Kasumi-1 (cell line): ENCODE measurements at regions not wholly inside any gene's neighbourhood (a gene's known extent, or its start where the extent isn't known, plus 50 kb on each side); places are given as distances from the start of the nearest gene placed in this dataset.
"Not testable (repeated sequence)": the region's sequence is repeated elsewhere in the genome, so short reads cannot be mapped to it uniquely, and the experiment has no call there.

Experiments
- DNase-seq, 2 experiments: peaks; one replicate each; lab custom pipeline; 2025; lab: John Stamatoyannopoulos, UW

DNA sequence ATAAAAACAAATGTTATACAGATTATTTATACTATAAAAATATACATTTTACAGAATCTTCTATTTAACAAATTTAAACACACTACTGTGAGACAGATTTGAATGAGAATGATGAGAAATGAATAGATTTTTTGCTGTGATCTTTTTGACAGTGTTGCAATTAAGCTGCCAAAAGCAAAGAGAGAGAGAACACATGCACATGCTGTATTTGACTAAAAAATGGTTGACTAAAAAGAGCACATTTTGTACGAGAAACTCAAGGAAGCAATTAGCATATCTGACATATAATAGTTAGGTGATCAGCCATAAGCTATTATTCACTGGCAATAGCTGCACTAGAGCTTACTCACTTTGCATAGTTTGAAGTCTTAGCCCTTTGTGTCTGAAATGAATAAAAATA lies 115.8 kb downstream of the SYT10 start:
- DNase-seq, result no peak

DNA sequence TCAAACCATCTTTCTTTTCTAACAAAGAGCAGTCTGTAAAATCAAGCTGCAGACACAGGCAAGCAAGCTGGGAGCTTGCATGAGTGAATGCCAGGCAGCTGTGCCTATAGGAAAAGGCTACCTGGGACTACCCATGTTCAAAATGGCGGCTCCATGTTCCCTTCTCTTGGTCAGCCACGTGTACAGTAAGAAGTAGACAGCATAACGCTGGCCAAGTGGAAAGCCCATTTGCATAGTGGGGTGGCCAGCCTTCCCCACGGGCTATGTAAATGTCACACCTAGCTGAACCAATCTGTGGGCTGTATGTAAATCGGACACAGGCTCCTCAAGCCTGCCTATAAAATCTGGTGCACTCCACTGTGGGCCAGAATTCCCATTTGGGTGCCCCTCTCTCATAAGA lies 117.1 kb downstream of the SYT10 start:
- no peak for DNase-seq

DNA sequence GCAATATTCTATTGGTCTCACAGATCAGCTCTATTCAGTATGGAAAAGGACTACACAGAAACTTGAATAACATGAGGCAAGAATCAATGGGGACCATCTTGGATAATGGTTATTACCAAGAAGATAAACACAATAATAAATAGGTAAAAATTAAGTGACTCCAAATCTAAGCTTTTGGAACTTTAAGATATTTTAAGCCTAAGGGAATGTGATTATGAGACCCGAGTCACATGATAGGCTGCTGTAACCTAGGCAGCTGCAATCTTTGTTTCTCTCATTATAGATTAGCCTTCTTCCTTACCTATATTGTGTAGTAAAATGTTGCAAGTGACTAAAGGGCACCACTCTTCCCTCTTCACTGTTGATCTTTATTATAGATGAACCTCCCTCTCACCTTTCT lies 121.9 kb downstream of the SYT10 start:
- DNase-seq, result no peak

DNA sequence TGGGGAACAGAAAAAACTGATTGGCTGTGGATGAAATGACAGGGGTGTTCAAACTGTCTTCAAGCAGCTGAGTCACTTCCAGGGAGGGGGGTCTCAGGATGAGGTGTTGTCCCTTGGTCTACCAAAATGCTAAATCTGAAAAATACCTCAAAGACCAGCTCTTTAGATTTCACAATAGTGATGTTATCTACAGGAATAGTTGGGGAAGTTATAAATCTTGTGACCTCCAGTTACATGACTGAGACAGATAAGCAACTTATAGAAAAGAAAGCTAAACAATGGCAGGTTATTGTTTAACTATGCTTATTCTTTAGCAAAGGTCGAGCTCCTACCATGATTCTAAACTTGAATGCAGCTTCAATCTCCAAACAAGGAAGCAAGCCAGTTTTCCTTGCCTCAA lies 125.4 kb downstream of the SYT10 start:
- no peak for DNase-seq

DNA sequence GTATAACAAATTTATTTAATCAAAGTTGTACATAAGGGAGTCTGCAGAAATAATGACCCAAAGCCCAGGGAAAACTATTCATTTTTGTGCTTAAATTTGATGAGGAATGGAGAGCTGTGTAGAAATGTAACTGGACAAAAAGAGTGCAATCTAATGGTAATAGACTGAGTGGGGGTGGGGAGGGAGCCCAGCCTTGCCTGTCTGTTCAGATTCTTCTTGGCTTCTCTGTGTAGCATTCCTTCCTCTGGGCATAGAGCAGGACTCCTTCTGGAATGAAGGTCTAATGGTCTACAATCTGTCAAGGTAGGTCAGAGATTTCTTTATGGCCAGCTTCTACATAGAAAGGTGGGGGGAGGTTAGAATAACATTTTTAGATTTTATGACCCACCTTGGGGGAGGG lies 126.1 kb downstream of the SYT10 start:
- no peak for DNase-seq

DNA sequence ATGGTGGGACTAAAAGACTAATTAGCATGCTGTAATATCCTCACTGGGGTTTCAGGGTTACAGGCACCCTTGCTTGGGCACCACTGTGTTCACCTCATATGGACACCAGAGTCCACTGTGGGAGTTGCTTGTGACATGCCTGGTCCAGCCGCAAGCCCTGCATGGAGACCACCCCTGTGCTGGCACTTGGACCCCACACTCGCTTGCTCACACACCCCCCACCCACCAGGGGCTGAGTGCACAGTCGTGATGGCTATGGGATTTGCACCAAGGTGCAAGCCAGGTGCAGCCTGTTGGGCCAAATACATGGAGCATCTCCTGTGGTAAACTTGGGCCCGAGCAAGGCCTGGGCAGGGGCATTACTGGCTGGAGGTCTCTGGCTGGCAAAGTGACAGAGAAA lies 129.1 kb downstream of the SYT10 start:
- no peak for DNase-seq

DNA sequence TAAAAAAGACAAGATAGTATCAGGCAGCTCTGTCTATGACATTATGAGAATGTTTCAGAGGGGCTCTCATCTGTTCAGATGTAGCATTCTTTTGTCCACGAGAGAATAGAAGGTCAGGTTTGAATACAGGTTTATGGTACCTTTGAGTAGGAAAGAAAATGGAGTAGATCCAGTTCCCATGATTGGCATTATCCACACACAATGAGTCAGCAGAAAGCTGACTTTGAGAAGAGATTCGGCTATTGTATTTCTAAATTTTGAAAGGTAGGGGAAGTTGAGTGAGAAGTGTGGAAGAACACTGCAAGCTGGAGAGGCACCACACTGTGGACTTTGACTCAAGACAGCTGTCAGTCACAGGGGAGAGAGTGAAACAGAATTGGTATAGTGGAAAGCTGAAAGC lies 135.4 kb downstream of the SYT10 start:
- DNase-seq, result no peak

DNA sequence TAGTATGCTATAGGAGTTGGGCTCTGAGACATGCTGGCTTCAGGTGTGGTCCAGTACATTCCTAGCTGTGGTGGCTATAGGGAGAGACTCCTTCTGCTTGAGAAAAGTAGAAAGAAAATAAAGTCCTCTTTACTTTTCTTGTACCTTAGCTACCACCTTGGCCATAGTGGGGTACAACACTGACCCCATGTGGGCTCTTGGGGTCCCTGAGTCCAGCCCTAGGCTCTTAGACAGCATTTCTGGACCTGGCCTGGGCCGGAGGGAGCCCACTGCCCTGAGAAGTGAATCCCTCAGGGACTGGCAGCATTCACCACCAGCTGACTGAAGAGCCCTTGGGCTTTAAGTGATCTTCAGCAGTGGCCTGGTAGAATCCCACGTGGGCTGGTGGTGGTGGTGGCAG lies 143.1 kb downstream of the SYT10 start:
- no peak for DNase-seq

DNA sequence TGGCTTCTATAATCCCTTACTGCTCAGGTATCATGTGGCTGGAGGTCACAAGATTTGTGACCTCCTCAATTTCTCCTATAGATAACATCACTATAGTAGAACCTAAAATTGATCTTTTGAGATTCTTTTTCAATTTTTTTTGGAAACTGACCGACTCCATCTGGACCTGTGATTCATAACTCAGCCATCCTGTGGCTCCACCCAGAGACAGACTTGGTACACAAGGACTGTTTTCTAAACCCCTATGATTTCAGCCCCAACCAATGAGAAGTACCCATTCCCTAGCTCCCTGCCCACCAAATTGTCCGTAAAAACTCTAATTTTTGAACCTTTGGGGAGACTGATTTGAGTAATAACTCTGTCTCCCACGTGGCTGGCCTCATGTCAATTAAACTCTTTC lies 148.9 kb downstream of the SYT10 start:
- no peak for DNase-seq

DNA sequence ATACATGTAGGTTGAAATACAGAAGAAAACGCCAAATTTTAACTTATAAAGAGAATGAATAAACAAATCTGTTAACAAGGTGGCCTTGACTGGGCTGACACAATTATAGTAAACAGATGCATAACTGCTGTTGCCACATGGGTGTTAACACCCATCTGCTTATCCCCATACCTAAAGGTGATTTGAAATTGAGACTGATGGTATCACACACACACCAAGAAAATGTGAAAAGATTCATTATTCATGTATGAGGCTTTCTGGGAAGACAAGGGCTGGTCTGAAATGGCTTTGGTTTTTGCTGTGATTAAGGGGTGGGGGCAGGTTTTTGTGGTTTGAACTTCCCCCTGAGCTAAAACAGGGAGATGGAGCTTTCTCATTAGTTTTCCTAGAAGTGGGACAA lies 156.6 kb downstream of the SYT10 start:
- no peak for DNase-seq

DNA sequence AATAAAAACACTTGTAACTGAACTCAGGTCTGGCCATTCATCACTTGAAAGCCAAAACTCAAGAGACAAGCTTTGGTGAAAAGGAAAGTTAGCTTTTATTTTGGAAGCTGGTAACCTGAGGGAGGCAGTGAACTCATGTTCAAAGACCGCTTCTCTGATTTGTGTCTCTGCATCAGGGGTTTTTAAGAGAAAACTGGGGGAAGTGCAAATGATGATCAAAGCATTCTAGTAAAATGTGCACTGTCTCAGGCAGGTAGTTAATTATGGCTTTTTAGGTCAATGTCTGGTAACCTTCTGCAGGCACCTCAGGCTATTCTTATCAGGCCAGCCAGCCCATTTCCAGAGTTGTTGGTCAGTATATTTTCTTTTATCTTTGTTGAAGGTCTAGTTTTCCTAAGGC lies 162.2 kb downstream of the SYT10 start:
- no peak for DNase-seq

DNA sequence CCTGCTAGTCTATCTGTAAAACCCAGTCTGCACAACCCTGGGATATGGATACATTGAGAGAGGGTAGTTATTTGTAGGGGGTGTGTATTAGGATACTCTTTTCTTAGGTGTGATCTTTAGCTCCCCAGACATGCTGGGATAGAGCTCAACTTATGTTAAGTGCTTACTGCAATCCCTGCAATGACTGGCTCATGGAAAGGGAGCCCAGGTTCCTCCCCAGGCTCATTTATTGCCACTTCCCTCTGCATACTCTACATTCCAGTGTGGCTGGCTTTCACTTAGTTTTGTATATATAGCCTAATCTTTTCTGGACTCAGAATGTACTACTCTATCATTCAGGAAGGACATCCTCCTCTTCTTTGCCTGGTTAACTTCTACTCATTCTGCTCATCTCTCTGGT lies 172.0 kb downstream of the SYT10 start:
- DNase-seq, result no peak

DNA sequence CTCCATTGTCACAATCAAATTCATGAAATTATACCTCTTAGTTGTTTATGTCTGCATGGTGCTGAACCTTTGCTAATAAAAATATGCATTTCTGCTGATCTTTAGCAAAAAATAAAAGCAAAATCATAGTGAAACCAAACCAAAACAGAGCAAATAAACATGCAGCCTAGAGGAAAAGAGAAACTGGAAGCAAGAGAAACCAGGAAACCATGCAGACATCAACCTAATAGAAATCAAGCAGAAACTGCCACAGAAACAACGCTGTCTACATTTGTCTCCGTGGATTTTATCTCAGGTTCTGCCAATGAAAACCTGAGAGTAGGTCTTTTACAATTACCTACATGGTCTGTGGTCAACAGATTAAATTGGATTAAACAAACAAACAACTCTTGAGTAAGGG lies 173.7 kb downstream of the SYT10 start:
- no peak for DNase-seq

DNA sequence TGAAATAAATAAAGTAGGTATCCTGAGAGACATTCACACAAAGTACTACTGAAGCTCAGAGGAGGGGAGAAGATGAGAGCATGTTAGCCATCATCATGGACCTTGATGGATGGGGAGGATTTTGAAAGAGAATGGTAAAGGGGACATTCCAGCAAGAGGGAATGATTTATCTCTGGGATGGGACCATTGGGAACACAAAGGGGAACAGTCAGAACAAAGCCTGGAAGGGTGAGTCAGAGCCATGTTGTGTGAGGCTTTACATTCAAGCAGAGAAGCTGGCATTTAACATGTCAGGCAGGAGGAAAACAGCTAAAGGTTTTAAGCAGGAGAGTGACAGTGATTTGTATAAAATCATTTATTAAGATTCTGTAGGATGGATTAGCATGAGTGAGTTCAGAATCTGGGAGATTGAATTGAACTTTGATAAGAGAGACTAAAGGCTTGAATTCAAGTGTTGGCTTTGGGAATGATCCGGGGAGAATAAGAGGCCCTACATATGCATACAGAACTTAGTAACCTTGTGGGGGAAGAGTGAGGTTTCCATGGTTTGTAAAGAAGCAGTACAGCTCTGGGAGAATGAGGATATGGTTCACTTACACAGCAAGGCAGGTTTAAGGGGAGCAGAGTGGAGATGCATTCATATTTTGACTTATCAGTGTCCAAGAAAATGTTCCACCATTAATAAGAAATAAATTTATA lies 174.4 kb downstream of the SYT10 start:
- DNase-seq, result no peak

DNA sequence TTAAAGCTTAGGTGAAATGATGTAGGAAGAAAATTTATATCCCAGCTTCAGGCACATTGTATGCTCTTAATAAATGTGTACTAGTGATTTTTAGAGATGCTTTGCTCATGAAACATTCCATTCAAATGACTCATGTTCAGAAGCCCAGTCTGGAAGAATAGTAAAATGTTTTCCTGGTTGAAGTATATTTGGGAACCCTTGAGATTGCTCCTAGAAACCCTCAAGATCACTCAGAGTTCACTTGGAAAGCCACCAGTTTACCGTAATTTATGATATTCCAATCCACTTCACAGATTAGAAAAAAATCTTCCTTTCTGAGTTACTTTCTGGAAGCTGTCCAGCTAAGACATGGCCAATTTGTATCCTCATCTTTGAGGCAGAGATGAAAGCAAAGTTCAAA lies 186.4 kb downstream of the SYT10 start:
- no peak for DNase-seq

DNA sequence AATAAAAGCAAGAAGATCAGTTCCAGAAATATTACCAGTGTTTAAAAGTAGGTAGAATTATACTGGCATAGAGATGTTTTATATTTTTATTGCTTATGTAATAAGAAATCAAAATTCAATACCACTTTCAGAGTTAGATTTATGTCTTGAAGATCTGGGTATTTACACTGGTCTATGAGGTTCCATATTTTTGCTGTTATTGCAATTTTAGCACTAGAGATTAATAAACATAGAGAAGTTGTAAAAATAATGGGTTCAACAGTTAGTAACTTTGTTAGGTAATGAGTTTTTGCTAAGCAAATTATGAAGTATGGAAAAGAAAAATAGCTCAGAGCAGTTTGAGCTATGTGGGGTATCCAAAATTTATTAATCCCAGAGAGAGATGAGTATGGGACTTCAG lies 188.1 kb downstream of the SYT10 start:
- DNase-seq, result no peak

DNA sequence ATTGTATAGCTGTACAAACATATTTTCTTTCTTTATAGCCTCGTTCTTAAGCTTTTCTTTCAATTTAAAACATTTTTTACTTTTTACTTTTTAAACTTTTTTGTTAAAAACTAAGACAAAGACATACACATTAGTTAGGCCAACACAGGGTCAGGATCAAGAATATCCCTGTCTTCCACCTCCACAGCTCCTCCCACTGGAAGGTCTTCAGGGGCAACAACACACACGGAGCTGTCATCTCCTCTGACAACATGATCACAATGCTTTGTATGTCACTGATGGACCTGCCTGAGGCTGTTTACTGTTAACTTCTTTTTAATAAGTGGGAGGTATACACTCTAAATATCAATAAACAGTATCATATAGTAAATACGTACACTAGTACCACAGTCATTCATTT lies 191.3 kb downstream of the SYT10 start:
- no peak for DNase-seq

DNA sequence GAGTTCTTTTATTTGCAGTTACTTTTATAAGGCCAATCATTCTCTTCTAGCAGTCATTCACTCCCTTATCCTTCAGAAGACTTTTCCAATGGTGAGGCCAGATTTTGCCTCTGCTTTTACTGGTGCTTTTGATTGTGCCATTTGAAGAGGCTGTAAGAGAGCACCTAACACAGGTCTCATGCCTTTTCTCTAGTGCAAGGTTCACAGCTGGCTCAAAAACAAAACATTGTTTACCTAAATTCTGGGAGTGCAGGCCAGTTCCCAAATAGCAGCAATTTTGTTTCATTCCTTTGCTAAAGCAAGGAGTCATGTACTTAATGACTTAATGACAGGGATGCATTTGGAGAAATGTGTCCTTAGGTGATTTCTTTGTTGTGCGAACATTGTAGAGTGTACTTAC lies 192.0 kb downstream of the SYT10 start:
- DNase-seq, result no peak

DNA sequence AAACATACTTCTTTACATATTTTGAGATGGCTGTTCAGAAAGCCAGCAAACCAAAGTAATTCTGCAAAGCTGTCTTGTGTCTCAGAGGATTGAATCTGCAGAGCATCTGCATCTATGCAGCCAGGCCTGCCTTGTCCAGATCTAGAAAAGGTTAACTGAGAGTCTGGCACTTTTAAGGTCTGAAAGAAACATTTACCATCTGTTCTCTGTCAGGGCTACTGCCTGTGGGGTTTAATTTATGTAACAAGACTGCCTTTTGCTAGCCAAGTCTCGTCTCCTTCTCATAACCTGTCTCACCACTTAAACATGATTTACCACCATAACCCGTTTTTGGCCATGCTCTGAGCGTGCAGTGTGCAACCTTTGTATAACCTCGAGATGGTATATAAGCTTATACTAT lies 194.2 kb downstream of the SYT10 start:
- DNase-seq, result no peak

DNA sequence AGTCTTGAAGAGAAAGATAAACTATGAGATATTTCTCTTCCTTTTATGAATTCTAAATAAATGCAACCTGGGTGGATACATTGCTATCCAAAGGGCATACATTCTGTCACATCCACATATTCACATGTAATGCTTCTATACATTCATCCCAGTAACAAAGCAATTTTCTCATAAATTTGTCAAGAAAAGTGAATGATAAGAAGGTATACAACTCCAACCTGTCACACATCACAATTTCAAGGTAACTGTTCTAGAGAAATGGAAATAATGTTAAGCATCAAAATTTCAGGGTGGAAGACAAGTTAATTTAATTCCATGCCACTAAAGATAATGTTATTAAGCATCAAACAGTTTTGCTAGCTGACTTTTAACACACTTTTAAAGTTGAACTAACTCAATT lies 212.9 kb downstream of the SYT10 start:
- no peak for DNase-seq

DNA sequence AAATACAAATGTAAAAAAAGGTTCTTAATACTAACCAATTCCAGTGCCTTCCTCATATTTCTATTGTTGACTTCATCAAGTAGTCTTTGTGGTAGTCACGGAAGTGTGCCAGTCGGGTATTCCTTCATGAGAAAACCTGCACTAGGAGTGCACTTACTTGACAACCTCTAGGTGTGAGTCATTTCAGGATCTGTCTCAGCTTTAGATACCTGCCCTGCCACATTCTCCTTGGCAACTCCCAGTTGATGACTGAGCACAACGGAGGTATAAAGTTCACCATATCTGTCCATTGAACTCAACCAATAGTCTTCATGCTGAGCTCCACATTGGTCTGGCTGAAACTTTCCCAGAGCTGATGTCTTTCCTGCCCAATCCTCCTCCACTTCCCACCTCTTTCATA lies 215.7 kb downstream of the SYT10 start:
- DNase-seq, result no peak

DNA sequence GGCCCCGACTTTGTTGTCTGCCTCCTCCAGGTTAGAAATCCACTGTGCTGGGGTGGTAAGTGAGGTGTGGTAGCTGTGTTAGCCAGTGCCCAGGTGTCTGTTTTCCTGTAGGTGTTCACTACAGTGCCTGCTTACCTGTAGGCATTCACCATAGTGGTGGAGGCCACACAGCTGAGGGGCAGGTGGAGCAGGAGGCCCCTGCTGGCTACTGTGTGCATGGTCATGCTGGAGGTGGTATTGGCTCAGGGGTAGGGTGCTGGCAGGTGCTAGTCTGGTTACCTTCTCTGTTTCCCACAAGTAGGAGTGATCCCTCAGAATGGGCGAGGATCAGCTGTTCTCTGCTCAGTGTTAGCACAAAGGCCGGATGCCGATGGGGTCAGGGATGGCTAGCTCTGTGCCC lies 217.3 kb downstream of the SYT10 start:
- no peak for DNase-seq

DNA sequence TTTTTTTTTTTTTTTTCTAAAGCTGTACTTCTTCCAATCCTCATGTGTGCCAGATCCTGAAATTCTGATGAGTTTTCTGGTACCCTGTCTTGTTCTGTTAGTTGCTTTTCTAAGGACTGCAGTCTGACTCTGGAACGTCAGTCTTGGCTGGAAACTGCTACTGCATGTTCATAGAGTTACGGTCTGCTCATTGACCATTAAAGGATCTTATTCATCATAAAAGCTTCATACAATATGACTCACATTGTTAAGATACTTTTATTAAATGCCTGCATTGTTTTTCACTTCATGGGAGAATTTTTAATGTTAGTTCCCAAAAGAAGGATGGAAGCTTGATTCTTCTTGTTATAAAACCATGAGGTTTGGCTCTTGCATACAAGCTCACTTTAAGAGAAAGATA lies 233.6 kb downstream of the SYT10 start:
- no peak for DNase-seq

DNA sequence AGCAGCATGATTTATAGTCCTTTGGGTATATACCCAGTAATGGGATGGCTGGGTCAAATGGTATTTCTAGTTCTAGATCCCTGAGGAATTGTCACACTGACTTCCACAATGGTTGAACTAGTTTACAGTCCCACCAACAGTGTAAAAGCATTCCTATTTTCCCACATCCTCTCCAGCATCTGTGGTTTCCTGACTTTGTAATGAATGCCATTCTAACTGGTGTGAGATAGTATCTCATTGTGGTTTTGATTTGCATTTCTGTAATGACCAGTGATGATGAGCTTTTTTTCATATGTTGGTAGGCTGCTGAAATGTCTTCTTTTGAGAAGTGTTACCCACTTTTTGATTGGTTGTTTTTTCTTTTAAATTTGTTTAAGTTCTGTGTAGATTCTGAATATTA lies 245.2 kb downstream of the SYT10 start:
- DNase-seq, result not testable (repeated sequence)

DNA sequence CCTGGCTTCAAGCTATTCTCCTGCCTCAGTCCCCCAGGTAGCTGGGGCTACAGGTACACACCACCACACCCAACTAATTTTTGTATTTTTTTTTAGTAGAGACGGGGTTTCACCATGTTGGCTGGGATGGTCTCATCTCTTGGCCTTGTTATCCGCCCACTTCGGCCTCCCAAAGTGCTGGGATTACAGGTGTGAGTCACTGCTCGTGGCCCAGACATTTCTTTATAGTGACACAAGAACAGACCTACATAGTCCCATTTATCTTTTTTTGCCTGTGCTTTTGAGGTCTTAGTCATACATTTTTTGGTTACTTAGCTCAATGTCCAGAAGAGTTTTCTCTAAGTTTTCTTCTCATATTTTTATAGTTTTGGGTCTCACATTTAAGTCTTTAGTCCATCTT lies 247.4 kb downstream of the SYT10 start:
- DNase-seq, result no peak
